ENCODE measurements at regions not wholly inside any gene's neighbourhood (a gene's known extent, or its start where the extent isn't known, plus 50 kb on each side); places are given as distances from the start of the nearest gene placed in this dataset.
"Not testable (repeated sequence)": the region's sequence is repeated elsewhere in the genome, so short reads cannot be mapped to it uniquely, and the experiment has no call there.

- CTCF ChIA-PET: interaction anchor here (1.3 kb wide), 1 partner anchor 481 kb away, joined by 4 read pairs; no protein-coding TSS in a partner anchor
- DNase-seq (ENCODE audit: low read depth, low spot score): no peak
Measured at GRCh38 chr6:74891349-74891831, 314.5 kb downstream of the COL12A1 start.

GRCh38 chr6:74889635-74890034 is 316.2 kb downstream of the COL12A1 start:
- ChIA-PET CTCF (no interaction called here), POLR2A (no interaction called here)
- no peak for TF ChIP-seq CTCF (IDR thresholded peaks at IDR 0.05; ENCODE audit: insufficient read depth, low read length, missing control alignments)
- no peak for DNase-seq (ENCODE audit: low read depth, low spot score)
- no peak overlapping the region for H3K4me3 ChIP-seq (ENCODE audit: low read depth, low read length)

More at GRCh38 chr6:74891349-74891831, 314.5 kb downstream of the COL12A1 start:
- POLR2A ChIA-PET: no interaction called here
- no peak for TF ChIP-seq CTCF (IDR thresholded peaks at IDR 0.05; ENCODE audit: insufficient read depth, low read length, missing control alignments)
- H3K4me3 ChIP-seq (ENCODE audit: low read depth, low read length): no peak overlapping the region

DNA sequence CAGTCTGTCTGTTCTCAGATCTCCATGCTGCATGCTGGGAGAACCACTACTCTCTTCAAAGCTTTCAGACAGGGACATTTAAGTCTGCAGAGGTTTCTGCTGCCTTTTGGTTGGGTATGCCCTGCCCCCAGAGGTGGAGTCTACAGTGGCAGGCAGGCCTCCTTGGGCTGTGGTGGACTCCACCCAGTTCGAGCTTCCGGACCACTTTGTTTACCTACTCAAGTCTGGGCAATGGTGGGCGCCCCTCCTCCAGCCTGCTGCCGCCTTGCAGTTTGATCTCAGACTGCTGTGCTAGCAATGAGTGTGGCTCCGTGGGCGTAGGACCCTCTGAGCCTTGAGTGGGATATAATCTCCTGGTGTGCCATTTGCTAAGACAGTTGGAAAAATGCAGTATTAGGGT is 317.1 kb downstream of the COL12A1 start:
- DNase-seq (ENCODE audit: low read depth, low spot score); POLR2A ChIA-PET; H3K4me3 ChIP-seq (ENCODE audit: low read depth, low read length); CTCF ChIA-PET: not testable (repeated sequence)

DNA sequence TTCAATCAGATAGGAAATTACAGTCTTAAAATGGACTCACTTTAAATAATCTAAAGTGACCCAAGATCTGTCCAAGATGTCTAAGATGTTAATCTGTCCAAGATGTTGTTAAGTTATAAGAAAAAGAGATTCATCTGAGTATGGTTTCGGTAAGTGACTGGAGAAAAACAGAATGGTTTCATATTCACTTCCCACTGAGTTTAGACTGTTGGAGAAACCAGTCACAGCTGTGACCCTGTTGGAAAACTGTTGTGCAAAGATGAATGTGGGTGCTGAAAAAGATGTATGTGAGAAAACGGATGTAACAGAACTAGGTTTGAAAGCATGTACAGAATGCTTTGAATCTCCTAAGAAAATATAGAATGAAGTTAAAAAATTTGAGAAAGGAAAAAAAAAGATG is 325.9 kb downstream of the COL12A1 start:
- peak; percentile 63 for DNase-seq (ENCODE audit: low read depth, low spot score)
- no peak for TF ChIP-seq CTCF (IDR thresholded peaks at IDR 0.05; ENCODE audit: insufficient read depth, low read length, missing control alignments)
- H3K4me3 ChIP-seq (ENCODE audit: low read depth, low read length): no peak overlapping the region
- ChIA-PET POLR2A (no interaction called here), CTCF (interaction anchor here (1.5 kb wide), 1 partner anchor 9 kb away, joined by 4 read pairs; no protein-coding TSS in a partner anchor)

GRCh38 chr6:74879234-74879633 is 326.6 kb downstream of the COL12A1 start:
- TF ChIP-seq CTCF (IDR thresholded peaks at IDR 0.05; ENCODE audit: insufficient read depth, low read length, missing control alignments): no peak
- CTCF ChIA-PET: interaction anchor here (1.5 kb wide), 1 partner anchor 8 kb away, joined by 4 read pairs; no protein-coding TSS in a partner anchor
- no peak overlapping the region for H3K4me3 ChIP-seq (ENCODE audit: low read depth, low read length)
- DNase-seq (ENCODE audit: low read depth, low spot score): peak; percentile 79
- POLR2A ChIA-PET: no interaction called here

DNA sequence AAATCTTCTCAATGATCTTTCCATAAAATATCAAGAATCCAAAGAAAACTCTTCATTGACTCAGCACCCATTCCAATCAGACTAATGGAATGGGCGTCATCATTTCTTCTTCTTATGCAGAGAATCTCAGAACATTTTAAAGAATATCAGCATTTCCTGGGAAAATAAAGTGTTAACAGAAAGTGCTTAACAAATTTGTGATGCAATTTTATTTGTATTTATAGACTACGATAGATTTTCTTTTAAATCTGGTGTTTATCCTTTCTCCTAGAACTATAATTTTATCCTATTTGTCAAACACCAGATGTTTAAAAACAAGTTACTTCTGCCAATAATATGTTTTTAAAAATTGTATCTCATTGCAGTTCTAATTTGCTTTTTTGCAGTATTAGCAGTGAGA is 330.7 kb downstream of the COL12A1 start:
- POLR2A ChIA-PET: no interaction called here
- TF ChIP-seq CTCF (IDR thresholded peaks at IDR 0.05; ENCODE audit: insufficient read depth, low read length, missing control alignments): no peak
- no peak for DNase-seq (ENCODE audit: low read depth, low spot score)
- no peak overlapping the region for H3K4me3 ChIP-seq (ENCODE audit: low read depth, low read length)
- CTCF ChIA-PET: interaction anchor here (1.2 kb wide), 1 partner anchor 466 kb away, joined by 4 read pairs; no protein-coding TSS in a partner anchor

DNA sequence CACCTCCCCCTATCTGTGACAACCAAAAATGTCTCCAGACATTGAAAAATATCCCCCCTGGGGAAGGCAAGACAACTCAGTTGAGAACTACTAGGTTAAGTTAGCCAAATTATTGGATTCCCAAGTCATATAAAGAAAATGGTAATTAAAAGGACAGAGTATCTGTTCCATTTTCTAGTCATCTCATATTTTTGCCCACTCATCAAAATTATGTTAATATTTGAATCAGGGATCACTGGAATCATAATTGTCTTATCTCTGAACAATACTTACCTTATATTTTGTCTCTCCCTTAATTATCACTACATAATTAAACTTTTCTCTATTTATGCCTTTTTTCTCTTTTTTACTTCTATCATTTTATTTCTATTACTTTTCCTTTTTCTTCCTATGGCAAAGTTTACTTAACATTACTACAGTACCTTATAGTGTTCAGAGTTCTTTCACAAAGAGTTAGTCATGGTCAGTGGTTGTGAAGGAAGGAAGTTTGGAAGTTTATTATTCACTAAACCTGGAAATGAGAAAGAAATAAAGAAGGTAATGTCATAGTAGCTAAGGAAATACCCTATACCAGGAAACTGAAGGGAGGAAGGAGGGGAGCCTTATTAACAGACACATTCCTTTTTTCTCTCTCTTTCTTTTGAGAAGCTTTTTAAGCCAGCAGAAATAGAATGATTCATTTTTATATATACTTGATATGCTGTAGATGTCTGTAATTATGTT is 332.9 kb downstream of the COL12A1 start:
- TF ChIP-seq CTCF (IDR thresholded peaks at IDR 0.05; ENCODE audit: insufficient read depth, low read length, missing control alignments): no peak
- POLR2A ChIA-PET: no interaction called here
- no peak for DNase-seq (ENCODE audit: low read depth, low spot score)
- no peak overlapping the region for H3K4me3 ChIP-seq (ENCODE audit: low read depth, low read length)
- CTCF ChIA-PET: no interaction called here
